NCI-H748 treated with DMSO at 0.1 percent for 48 hours (cell line): ENCODE measurements at regions not wholly inside any gene's neighbourhood (a gene's known extent, or its start where the extent isn't known, plus 50 kb on each side); places are given as distances from the start of the nearest gene placed in this dataset.
"Not testable (repeated sequence)": the region's sequence is repeated elsewhere in the genome, so short reads cannot be mapped to it uniquely, and the experiment has no call there.

Experiments
- DNase-seq: peaks from one replicate; lab custom pipeline; 2025; lab: John Stamatoyannopoulos, UW

DNA sequence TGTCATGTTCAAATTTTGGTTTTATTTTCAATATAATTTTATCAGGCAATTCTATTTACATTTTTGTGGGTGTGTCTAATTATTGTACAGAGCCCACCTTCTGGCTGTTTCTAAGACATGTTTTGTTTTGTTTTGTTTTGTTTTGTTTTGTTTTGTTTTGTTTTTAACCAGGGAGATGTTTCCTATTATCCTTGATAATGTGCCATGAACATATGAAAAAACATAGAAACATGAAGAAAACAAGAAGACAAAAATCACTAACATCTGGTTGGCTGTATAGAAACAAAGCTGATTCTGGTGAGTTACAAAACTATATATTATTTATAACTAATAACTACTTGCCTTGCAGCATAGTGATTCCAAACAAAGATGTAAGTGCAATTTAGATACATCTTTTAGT, 128.1 kb upstream of the TRPC4 start:
- DNase-seq, result no peak

DNA sequence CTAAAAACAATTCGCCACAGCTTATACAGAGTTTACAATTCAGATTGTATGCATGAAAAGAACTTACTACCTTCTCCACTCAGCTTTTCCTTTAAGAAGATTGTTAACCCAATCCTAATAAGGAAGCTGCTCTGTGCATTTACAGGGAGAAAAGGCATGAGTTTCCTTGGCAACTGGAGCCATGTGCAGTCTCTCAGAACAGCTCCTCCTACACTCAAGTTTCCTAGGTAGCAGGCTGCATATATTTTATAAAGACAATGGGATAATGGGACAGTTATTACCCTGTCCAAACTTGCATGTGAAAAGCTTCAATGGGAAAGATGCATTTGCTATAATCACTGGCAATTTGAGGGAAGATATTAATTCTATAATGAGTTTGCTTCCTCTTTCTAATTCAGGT, 125.5 kb upstream of the TRPC4 start:
- DNase-seq, result peak; percentile 98

DNA sequence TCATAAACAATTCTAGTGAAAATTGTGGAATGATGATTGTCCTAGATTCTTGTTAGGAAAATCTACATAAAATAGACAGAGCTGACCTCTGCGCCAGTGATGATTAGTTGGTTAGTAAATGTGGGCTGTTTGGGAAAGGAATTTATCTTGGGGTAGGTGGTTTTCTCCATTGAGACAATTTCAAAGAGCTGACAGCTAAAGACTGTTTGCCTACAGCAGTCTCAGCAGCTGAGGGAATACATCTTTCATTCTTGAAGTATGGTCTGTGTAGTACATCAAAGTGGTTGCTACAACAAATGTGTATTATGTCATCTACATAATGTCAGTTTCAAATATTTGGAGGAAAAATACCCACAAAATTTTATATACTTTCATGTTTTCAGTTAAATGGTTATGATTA, 117.2 kb upstream of the TRPC4 start:
- no peak for DNase-seq

DNA sequence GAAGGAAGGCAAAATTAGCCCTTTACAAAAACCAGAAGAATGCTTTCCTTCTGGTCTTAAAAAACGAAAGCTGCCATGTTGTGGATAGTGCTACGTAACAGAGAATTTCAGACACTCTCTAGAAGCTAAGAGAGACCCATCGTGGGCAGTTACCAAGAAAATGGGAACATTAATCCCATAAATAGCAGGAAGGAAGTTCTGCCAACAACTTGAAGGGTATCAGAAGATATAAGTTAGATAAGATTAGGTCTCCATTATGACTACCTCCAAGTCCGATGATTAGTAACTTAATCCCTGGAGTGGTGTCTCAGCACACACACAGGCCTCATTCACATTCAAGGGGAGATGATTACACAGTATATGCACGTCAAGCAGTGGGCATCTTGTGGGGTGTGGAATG, 115.7 kb upstream of the TRPC4 start:
- DNase-seq, result no peak

DNA sequence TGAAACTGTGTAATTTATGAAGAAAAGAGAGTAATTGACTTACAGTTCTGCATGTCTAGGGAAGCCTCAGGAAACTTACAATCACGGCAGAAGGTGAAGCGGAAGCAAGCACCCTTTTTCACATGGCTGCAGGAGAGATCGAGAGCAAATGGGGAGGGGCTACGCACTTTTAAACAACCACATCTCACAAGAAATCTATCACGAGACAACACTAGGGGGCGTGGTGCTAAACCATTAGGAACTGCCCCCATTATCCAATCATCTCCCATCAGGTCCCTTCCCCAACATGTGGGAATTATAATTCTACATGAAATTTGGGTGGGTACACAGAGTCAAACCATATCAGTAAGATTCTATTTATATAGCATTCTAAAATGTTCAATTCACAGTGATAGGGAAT, 114.8 kb upstream of the TRPC4 start:
- no peak for DNase-seq

DNA sequence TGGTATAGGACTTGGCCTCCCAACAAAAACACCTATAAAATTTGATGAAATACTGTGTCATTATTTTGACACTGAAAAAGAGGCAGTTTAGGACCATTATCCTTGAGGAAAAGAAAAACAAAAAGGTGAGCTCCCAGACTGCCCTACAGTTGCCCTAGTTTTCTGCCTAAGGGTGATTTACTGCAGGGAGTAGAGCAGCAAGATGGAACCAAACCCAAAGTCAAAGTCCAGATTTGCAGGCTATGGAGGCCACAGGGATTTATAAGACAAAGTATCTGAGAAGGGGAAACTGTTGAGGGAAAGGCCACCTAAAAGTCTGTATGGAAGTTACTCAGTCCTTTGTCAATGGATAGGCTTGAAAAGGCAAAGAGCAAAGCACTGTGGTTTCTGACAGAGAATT, 112.4 kb upstream of the TRPC4 start:
- DNase-seq, result no peak

DNA sequence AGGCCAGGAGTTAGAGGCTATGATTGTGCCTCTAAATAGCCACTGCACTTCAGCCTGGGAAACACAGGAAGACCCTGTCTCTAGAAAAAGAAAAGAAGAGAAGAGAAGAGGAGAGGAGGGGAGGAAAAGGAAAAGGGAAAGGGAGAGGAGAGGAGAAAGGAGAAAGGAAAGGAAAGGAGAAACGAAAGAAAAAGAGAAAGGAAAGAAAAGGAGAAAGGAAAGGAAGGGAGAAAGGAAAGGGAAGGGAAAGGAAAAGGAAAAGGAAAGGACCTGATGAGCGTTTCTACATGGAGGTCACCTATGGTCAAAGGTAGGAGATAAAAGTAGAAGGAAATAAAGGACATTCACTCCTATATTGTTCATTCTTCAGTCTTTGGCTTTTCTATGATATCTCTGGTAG, 109.1 kb upstream of the TRPC4 start:
- DNase-seq, result no peak

DNA sequence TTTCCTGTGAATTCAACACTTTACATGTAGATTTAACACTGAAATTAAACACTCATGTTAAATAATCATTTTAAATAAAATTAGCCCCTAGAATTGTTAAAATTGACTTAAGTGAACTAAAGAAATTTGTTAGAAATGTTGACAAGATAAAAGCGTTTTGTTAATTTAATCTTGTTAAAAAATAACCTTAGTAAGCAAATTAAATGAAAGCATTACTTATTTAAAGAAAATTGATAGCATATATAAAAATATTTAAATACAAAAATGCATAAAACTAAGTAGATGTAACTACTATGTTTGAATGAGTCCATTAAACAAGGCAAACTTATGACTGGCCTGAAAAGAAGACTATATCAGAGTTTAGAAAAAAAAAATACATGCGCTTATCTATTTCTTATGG, 99.0 kb upstream of the TRPC4 start:
- DNase-seq, result no peak

DNA sequence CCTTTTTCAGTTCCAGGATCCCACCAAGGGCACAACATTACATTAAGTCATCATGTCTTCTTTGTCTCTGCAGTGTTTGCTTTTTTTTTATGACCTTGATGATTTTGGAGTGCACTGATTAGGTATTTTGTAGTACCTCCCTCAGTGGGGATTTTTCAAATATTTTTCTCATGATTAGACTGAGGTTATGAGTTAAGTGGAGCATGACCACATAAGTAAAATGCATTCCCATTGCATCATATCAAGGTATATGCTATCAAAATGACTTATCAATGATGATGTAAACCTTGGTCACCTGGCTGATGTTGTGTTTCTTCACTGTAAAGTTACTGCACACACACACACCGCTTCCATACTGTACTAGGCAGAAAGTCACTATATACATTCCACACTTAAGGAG, 96.7 kb upstream of the TRPC4 start:
- no peak for DNase-seq

DNA sequence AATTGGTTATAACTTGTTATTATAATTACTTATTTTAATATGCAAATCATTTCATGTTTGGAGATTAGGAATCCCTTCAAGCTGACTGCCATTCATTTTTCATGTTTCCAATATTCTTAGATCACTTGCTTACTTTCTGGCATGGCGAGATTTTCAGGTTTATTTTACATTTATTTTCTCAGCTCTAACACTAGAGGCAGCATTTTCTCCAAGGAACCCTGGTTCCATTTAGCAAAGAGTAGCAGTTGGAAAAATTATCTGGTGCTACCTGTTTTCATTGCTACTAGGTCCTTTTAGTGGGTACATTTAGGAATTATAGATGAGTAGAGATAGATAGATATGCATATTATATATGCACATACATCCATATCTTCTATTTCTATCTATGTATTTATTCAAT, 90.9 kb upstream of the TRPC4 start:
- DNase-seq, result no peak

DNA sequence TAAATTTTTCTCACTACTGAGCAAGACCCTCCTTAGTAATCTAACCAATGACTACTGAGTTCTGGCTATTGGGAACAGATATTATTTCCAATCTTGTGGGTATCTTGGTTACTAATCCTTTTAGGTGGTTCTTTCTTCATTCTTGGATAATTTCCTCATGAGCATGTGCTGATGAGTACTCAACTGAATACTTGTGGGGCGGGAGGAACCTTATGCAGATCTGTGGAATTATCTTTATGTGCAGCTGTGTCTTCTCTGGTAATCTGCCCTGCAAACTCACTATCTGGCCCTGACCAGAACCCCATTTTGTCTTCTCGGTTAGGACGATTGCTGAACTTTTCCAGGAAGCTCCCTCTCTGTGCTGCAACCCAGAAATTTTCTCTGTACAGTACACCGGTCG, 89.7 kb upstream of the TRPC4 start:
- no peak for DNase-seq

DNA sequence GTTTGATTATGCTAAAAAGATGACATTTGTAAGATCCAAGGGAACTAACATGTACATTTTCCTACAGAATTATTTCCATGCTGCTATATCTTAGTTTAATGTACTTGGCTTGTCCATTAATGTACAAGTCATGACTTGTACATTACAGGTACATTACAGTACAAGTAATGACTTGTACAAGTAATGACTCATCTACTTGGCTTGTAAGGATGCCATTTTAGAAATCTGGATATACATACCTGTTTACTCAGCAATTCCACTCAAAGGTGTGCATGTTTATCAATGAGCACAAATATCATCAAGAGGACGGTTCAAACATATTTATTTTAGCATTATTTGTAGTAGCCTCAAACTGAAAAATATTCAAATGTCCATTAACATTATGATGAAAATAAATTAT, 87.0 kb upstream of the TRPC4 start:
- no peak for DNase-seq

DNA sequence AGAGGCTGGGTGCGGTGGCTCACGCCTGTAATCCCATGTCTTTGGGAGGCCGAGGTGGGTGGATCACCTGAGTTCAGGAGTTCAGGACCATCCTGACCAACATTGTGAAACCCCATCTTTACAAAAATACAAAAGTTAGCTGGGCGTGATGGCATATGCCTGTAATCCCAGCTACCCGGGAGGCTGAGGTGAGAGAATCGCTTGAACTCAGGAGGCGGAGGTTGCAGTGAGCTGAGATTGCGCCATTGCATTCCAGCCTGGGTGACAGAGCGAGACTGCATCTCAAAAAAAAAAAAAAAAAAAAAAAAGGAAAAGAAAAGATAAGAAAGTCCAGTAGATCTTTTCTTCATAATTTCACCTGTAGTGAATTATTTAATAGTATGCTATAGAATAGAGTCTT, 85.0 kb upstream of the TRPC4 start:
- not testable (repeated sequence) for DNase-seq

DNA sequence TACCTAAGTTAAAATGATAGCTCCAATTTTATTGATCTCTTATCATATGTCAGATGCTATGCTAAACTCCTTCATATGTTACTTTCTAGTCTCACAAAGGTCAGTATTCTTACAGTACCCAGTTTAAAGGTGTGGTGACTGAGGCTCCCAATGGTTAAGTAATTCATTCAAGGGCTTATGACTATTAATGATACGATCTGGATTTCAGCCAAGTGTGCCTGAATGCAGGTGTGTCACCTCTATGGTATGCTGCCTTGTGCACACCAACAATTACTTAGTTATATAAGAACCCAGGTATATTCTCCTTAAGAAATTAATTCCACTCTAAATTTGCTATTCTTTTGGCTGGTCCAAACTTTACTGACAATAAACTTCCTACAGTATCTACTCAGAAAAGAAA, 84.6 kb upstream of the TRPC4 start:
- peak; percentile 12 for DNase-seq

DNA sequence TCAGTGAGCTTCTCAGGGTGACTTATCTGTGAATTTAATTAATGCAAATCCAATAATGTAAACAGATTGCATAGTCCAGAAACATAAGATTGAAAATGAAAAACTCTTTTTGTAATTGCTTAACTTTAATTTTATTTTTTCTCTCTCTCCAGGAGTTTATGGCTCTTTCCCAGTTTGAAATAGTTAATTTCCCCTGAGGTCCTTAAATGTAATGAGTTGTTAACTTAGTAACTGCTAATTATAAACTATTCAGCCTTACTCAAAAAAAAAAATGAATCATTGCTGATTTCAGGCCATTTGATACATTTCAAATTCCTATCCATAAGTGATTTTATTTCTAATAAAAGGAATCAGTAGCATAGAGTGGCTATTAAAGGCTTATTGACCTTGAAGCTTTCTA, 84.1 kb upstream of the TRPC4 start:
- DNase-seq, result no peak

DNA sequence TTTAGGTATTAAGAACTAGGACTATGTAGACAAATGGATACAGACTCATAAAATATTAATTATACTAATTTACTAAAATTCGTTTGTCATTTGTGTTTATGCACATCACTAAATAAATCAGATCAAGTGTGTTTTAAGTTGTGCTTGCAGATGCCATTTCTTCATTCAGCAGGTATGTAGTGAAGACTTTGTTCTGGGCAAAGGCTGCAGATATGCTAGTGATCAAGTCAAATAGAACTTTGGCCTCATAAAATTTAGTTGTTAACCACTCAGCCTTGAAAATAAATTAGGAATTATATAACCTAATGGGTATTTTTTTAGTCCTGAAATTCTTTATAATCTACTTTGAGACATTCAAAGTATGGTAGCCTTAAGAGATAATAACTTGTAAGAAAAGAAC, 80.4 kb upstream of the TRPC4 start:
- no peak for DNase-seq

DNA sequence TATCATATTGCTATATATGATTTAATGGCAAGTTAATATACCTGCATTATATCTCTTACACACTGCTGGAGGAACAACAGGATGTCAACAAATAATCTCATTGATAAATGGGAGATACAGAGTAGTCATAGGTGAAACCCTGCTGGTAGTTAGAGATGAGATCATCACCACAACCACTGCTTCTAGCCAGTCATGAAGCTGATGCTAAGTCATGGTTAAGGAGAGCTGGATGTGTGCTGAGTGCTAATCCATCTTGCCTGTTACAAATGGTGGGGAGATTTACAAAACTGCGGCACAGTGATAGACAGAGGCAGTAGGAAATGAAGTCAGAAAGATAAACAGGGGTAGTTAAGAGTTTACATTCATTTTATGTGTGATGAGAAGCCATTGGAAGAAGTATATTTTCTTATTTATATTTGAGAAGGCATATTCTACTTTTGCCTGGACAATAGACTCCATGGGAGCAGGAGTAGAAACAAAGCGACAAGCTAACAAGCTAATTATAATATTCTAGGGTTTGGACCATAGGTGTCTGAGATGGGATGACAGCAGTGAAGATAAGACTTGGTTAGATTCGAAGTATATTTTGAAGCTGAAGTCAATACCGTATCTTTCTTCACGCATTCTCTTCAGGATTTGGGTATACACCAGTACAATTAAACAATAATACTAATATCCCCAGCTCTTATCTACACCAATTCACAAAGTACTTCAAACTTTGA, 78.0 kb upstream of the TRPC4 start:
- DNase-seq, result no peak

DNA sequence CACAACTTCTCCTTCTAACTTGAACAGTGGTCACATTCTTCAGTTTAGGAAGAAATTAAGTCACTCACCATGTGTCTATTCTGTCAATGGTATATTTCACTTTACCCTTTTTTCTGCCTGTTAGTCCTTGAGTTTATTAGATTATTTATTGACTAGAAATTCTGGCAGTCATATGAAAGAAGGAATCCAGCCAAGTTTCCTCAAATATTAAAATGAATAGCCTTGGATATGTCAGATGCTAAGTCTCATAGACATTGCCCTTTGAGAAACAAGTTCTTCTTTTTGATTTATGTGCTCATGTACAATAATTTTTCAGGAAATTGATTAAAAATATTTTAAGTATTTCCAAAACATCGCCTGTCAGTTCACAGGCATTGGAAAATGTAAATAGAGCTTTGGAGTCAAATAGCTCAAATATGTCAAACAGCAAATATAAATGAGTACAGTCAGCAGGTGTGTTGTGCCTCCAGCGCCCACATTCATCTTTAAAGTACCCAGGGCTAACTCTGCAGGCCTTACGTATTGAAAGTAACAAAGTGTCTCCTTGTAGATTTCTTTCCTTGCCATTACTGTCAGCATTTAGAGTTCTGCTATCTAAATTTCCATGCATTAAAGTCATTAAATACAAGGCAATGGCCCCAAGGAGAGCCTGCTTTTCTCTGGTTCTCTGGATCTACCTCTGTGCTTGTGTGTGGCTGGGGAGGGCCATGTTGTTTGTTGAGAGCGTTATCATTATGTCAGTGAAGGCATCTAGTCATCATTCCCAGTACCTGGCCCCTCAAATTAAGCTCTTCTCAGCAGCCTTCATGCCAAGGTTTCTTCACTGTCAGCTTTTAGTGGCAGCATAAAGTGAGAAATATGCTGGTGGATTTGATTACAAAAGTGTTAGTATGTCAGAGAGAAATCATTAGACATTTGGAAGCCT, 76.3 kb upstream of the TRPC4 start:
- no peak for DNase-seq

DNA sequence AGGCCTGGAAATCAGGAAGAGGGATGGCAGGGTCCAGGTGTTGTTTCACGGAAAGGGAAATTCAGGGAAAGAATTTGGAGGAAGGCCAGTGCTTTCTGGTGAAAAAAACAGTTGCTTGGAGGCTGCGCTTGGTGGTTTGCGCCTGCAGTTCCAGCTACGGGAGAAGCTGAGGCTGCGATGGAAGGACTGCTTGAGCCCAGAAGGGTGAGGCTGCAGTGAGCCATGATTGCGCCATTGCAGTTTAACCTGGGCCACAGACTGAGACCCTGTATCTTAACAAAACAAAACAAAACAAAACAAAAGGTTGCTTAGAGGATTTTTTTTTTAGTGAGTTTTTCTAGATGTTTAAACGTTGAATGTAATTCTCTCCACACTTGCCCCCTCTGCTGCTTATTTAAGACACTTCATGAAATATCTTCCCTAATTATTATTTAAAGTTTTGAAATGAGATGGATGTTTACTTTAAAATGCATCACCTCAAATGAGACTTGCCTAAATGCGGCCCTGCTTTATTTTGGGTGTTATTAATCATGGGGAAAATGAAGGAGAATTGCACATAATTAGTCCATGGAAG, 75.4 kb upstream of the TRPC4 start:
- DNase-seq, result no peak

DNA sequence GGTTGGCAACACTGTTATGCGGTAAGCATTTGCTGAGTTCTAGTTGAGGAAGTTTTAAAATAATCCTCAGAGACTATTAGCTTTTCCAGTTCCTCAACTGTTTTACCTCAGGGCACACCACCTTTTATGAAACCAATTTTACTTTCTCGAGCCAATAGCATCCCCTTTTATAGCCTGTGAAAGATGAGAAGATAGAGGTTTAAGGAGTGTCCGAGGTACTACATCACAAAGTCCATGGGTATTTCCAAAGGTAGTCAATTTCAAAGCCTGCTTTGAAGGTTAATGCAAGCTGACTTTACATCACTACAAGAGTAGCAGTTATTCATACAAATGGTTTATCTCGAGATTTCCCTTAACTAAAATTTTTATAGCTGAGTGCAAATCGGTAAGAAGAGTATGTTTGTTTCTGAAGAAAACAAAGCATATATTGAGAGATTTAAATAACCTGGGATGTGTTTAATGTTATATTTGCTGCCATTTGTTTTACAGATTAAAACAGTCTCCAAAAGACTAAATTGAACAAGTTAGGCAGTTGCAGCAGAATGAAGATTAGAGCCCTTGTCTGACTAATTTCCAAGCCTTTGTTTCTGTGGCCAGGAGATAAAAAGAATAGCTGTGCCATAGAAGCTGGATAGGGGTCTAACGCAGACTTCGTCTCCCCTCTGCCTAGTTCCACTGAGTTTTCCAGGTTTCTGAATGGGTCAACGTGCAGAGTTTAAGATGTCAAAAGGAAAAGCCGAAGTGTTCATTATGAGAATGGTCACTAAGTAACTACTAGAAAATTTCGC, 74.7 kb upstream of the TRPC4 start:
- no peak for DNase-seq

DNA sequence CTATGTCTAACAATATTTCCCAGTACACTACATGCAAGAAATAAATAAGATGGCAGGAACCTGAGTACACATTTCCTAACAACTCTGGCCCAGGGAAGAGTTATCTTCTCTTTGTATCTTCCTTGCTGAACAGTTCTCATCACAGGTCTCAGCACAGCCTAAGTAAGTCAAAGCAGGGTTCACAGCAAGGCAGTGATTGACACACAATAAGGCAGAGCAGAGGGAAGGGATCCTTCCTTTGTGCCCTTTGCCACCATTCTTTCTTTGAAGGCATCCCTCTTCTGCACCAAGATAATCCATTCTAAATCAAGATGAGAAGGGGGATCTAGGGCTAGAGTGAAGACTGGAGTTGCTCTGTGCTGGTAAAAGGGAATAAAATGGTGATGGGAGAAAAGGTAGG, 73.4 kb upstream of the TRPC4 start:
- no peak for DNase-seq
